HG03520 (cell line): ENCODE measurements at regions not wholly inside any gene's neighbourhood (a gene's known extent, or its start where the extent isn't known, plus 50 kb on each side); places are given as distances from the start of the nearest gene placed in this dataset.
"Not testable (repeated sequence)": the region's sequence is repeated elsewhere in the genome, so short reads cannot be mapped to it uniquely, and the experiment has no call there.

Experiments used
- ATAC-seq: cut with Tn5 transposase; IDR thresholded peaks from one replicate; pipeline ENCODE4 v1.9.1; 2021; ENCODE audit warnings: mild to moderate bottlenecking, moderate library complexity; ENCODE audit not compliant: unreplicated experiment

DNA sequence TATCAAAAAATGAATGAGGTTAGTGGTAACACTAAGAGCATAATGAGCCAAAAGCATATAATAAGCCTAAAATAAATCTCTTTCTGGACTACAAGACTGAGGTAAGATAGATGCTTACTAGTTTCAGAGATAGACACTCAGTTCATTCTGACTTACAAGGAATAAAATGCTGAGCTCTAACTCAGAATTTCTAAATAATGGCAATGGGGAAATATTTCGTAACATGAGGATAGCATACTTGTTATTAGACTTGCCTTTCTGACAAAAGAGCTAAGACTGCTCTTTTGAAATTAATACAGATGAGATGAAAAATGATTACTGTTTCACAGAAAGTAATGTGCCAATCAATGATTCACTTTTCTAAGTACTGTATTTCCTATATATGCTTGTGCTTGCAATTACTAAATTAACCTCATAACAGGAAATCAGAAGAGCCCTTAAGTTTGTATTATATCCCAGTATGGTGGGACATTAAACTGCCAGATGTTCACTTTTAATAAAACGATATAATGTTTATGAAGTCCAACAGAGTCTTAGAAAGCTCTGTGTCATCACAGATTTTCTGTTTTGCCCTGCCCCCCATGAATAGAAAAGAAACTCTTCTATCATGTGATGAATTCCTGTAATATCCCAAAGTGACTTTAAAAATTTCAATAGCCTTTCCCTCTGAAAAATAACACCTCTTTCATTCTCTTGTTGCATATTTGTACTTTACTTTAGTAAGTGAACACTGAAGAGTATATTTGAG is 2771.0 kb upstream of the PCDH20 start:
- ATAC-seq: no peak

DNA sequence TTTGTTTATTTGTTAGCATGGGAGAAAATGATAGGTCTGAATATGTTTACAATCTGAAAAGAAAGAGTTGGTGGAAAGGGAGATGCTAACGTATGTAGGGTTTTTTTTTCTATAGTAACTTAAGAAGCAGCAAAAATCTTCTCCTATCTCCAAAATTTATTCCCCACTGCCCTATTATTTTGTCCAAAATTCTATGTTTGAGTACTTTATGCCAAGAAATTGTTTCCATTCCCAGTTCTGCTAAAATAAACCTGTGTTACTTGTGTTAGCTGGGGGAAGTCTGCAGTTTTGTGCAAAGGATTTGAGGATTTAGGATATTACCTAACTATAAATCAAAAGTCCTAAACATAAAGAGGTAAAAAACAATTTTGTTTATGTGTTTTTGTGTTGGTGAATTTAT is 2770.4 kb upstream of the PCDH20 start:
- no peak for ATAC-seq

DNA sequence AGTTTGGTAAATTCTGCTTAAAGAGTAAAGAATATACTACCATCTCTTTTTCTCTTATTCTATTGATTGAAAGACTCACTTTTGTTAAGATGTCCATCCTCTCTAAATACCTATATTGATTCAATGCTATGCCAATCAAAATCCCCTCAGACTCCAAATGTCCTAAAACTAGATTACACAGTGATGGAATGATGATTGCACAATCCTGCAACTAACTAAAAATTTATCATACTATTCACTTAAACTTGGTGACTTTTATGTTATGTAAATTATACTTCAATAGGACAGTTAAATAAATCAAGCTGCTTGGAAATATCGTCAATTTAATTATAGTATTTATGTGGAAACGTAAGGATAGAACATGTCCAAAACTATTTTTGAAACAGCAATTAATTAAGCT is 2765.1 kb upstream of the PCDH20 start:
- ATAC-seq: no peak

DNA sequence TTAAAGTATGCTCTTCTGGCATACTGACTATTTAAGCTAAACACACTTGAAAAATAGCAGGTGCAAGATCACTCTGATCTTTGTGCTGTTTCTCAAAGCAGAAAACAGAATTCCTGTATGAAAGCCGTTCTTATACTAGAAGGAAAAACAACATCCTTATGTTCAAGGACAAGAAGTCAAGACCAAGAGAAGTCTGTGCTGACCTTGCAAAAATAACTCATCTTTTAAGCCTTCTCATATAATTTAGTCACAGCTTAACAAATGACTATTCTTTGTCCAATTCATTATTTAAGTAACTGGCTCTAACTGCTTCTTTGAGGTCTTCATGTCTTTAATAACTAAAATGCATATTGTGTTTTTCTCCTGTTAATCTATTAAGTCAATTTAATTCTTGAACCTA is 2750.2 kb upstream of the PCDH20 start:
- ATAC-seq: no peak

- ATAC-seq: no peak
These were observed 2748.8 kb upstream of the PCDH20 start for GRCh38 chr13:64164435-64164834.

DNA sequence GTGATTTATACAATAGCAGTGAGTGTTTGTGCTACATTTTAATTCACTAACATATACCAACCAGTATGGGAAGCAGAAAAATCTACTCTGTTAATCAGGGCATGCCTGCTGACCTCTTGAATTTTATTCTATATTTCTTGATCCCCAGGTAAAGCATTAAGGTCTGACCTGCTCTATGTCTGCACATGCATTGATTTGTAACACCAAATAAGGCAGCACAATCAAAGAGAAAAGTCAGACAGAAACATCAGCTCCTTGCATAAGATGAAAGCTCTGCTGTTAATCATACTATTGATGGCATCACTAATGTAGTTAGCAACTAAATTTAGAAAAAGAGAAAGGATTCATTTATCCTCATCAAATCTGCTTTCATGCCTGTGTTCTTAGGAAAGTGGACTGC is 2744.8 kb upstream of the PCDH20 start:
- ATAC-seq: no peak

DNA sequence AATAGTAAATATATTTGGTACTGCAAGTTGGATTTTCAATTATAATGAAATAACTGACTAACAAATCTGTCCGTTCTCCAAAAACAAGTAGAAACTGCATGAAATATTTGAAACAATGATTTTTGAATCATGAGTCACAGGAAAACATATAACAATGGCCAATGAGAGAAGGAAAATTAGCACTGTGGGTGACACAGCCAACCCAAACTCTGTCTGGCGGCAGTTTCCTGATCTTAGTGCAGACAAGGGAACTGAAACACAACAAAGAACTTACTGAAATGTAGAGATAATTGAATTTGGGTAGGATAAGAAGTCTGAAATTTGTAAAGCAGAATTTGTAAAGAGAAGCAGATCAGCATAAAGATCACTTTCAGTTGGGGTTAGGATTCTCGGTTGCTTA is 2743.3 kb upstream of the PCDH20 start:
- no peak for ATAC-seq

DNA sequence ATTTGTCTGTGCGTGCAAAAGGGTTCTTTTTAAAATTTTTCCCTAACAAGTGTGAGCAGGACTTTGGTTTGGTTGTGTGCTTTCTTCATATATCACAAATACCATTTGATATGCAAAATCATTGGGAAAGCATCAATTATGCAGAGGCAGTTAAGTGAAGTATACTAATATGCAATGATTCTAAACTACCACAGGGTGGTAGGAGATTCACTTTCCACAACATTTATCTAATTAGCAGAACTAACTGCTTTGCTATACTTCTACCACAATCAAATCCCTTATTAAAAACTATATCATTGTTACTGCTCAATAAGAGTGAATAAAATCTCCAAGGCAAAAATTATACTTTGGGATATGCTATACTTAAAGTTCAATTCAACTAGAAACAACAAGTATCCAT is 2738.9 kb upstream of the PCDH20 start:
- ATAC-seq: no peak

GRCh38 chr13:64130600-64130999 is 2715.0 kb upstream of the PCDH20 start:
- no peak for ATAC-seq

- ATAC-seq: no peak
These were observed 2714.5 kb upstream of the PCDH20 start for GRCh38 chr13:64130171-64130570.

GRCh38 chr13:64127856-64128255 is 2712.2 kb upstream of the PCDH20 start:
- no peak for ATAC-seq

GRCh38 chr13:64127192-64127591 is 2711.5 kb upstream of the PCDH20 start:
- ATAC-seq: no peak

DNA sequence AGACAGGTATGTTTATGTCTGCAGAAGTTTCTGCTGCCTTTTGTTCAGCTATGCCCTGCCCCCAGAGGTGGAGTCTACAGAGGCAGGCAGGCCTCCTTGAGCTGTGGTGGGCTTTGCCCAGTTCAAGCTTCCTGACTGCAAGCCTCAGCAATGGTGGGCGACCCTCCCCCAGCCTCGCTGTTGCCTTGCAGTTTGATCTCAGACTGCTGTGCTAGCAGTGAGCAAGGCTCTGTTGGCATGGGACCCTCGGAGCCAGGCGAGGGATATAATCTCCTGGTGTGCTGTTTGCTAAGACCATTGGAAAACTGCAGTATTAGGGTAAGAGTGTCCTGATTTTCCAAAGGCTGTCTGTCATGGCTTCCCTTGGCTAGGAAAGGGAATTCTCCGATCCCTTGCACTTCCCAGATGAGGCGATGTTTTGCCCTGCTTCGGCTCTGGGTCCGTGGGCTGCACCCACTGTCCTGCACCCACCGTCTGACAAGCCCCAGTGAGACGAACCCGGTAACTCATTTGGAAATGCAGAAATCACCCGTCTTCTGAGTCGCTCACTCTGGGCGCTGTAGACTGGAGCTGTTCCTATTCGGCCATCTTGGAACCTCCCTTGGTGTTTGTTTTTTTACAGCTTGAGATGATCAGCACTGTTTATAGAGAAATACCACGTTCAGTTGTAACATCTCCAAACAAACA is 2705.5 kb upstream of the PCDH20 start:
- not testable (repeated sequence) for ATAC-seq

DNA sequence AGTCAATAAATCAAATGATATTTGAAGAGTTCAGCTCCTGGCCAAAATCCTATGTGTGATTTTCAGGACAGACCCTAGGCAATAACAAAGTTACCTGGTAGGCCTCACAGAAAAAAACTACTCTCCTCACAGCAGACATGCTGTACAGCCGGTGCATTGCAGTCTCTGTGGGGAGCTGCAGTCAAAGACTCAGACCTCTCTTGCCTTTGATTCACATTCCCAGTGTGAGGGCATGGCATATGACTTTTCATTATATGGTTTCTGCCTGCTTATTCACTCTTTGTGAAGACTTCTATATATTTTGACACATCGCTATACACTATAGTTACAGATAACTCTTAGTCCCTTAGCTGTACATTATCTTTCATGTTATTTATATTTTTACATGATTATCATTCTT is 2684.3 kb upstream of the PCDH20 start:
- no peak for ATAC-seq

DNA sequence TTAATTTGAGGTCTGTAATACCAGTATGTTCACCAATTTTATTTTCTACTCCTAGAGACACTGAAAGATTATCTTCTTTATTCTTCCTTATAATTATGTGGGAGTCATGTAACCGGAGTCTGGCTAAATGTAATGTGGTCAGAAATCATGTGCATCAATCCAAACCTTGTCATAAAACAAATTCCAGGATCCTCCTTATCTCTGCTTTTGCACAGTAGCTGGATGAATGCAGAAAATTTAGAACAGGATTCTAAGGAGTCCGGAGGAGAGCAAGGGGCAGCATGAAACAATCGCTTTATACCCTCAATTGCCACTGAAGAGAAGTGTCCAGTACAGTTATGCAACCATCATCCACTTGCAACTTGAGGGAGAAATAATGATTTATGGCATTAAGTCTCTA is 2674.7 kb upstream of the PCDH20 start:
- no peak for ATAC-seq

DNA sequence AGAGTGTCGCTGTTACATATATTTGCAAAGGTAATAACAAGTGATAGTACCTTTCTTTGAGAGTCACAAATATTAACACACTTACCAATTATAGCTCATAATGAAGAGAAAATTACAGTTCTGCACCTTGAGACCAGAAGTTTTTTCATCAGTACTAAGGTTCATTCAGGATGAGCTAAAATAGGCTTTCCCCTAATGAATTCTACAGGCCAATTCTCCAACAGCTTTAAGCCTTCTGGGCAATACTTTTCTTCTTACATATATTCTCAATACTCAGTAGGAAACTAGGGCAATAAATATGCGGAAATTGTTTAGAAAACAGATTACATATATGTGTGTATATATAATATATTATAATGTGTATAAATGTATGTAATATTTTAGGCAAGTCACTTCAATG is 2672.8 kb upstream of the PCDH20 start:
- no peak for ATAC-seq

- ATAC-seq: no peak
These were observed 2672.0 kb upstream of the PCDH20 start for GRCh38 chr13:64087624-64088023.

- ATAC-seq: no peak
These were observed 2668.2 kb upstream of the PCDH20 start for GRCh38 chr13:64083811-64084210.

- ATAC-seq: no peak
These were observed 2667.7 kb upstream of the PCDH20 start for GRCh38 chr13:64083396-64083795.

DNA sequence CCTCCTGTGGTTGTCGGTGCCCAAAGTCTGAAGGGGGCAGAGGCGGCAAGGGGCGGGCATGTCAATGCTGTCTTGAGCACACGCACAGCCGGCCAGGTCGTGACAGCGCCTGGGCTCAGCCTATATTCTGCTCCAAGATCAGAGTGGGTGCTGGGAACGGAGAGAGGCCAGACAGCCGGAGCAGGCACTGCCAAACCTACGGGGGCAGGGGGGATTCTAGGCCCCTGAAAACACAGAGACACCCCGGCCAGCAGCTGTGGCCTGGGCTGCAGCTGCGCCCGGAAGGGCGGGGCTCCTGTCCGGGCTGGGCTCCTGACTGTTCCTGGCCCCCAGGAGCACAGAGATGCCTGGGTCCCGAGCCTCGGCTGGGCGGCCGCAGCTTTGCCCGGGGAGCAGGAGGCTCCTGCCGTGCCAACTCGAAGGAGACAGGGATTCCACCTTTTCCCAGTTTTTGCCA is 2662.9 kb upstream of the PCDH20 start:
- ATAC-seq: no peak

DNA sequence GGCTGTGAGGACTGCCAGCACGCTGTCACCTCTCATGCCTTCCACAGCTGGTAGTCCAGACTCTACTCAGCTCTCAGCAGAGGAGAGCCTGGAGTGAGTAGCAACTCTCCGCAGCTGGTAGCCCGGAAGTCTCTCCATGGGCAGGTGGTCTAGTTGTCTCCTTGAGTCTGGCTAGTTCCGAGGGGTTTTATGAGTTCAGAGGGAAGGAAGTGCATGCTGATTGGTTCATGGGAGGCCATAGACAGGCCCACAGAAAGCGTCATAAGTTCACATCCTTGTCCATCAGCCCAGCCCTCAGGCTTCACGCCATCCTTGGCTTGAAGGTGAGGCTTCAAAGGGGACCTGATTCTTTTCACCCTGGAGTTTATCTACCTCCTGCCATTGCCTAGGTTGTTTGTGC is 2662.4 kb upstream of the PCDH20 start:
- ATAC-seq: no peak

- not testable (repeated sequence) for ATAC-seq
These were observed 2661.6 kb upstream of the PCDH20 start for GRCh38 chr13:64077132-64077835.
